Activated T-helper 1 cell treated with anti-CD3 and anti-CD28 coated beads, Interleukin-12 subunit alpha, Interleukin-12 subunit beta, Interleukin-2, Interleukin-4 antibody, amounts not matched to agents 30 ng/mL and 10 ng/mL and 1 ng/mL, durations not matched to agents 14 hours and 24 hours and 36 hours (primary cell): ENCODE measurements at regions not wholly inside any gene's neighbourhood (a gene's known extent, or its start where the extent isn't known, plus 50 kb on each side); places are given as distances from the start of the nearest gene placed in this dataset.

Source experiments
- DNase-seq: peaks from one replicate; pipeline ENCODE4 v3.0.0; 2021; ENCODE audit warnings: low spot score
- H3K27ac Mint-ChIP-seq: one replicate; pipeline ENCODE4 v1.8.0; 2021; ENCODE audit warnings: mild to moderate bottlenecking, mixed read lengths
- H3K27me3 Mint-ChIP-seq: one replicate; pipeline ENCODE4 v1.8.0; 2022; ENCODE audit warnings: mild to moderate bottlenecking, moderate library complexity, mixed read lengths; ENCODE audit not compliant: insufficient read depth
- H3K36me3 Mint-ChIP-seq: one replicate; pipeline ENCODE4 v1.8.0; 2021; ENCODE audit warnings: low read depth, mixed read lengths
- H3K4me1 Mint-ChIP-seq: one replicate; pipeline ENCODE4 v1.8.0; 2021; ENCODE audit warnings: low read depth, mixed read lengths
- H3K4me3 Mint-ChIP-seq: one replicate; pipeline ENCODE4 v1.8.0; 2021; ENCODE audit warnings: mild to moderate bottlenecking, moderate library complexity, mixed read lengths
- H3K9me3 Mint-ChIP-seq: one replicate; pipeline ENCODE4 v1.8.0; 2021; ENCODE audit warnings: mixed read lengths
- intact Hi-C: fragments of 100-400 bp; cut with micrococcal nuclease; formaldehyde crosslinking; loops from one replicate; pipeline ENCODE4 v1.15.1; 2024

GRCh38 chr2:196271795-196272194 is 100.4 kb upstream of the STK17B start:
- intact Hi-C loops: no loop called here
- H3K36me3 Mint-ChIP-seq: peaks cover 2% of the 10 kb centered on the region
- H3K27ac Mint-ChIP-seq: no peak overlapping the region
- peaks cover 69% of the 10 kb centered on the region for H3K4me1 Mint-ChIP-seq
- H3K27me3 Mint-ChIP-seq: no peaks in the 10 kb centered on the region
- DNase-seq: no peak
- H3K9me3 Mint-ChIP-seq: no peaks in the 10 kb centered on the region
- no peak overlapping the region for H3K4me3 Mint-ChIP-seq

- Mint-ChIP-seq H3K4me1 (peaks cover 55% of the 10 kb centered on the region), H3K27me3 (no peaks in the 10 kb centered on the region), H3K9me3 (no peaks in the 10 kb centered on the region), H3K27ac (peak overlapping the region; percentile 50), H3K4me3 (no peak overlapping the region), H3K36me3 (peaks cover 2% of the 10 kb centered on the region)
- intact Hi-C loops: no loop called here
- DNase-seq: no peak
Measured at GRCh38 chr2:196274387-196274809, 103.0 kb upstream of the STK17B start.

GRCh38 chr2:196275646-196276352 is 104.4 kb upstream of the STK17B start:
- intact Hi-C loops: loop anchor here (1.0 to 2.0 kb wide), 5 partner anchors 12 to 131 kb away; no protein-coding TSS in a partner anchor
- Mint-ChIP-seq H3K36me3 (no peaks in the 10 kb centered on the region), H3K4me3 (peak overlapping the region; percentile 65), H3K27ac (peak overlapping the region; percentile 90), H3K4me1 (peaks cover 44% of the 10 kb centered on the region), H3K9me3 (no peaks in the 10 kb centered on the region), H3K27me3 (no peaks in the 10 kb centered on the region)
- no peak for DNase-seq

- H3K4me3 Mint-ChIP-seq: peak overlapping the region; percentile 65
- intact Hi-C loops: loop anchor here (1.0 to 2.0 kb wide), 5 partner anchors 11 to 132 kb away; no protein-coding TSS in a partner anchor
Measured at GRCh38 chr2:196276421-196276820, 105.0 kb upstream of the STK17B start.

GRCh38 chr2:196277002-196277401 is 105.6 kb upstream of the STK17B start:
- no peak for DNase-seq
- Mint-ChIP-seq H3K36me3 (no peaks in the 10 kb centered on the region), H3K27me3 (no peaks in the 10 kb centered on the region), H3K4me1 (peaks cover 44% of the 10 kb centered on the region), H3K4me3 (no peak overlapping the region), H3K27ac (no peak overlapping the region), H3K9me3 (no peaks in the 10 kb centered on the region)
- intact Hi-C loops: loop anchor here (1.0 to 2.0 kb wide), 6 partner anchors 8 to 199 kb away; no protein-coding TSS in a partner anchor

More at GRCh38 chr2:196276421-196276820, 105.0 kb upstream of the STK17B start:
- DNase-seq: no peak
- Mint-ChIP-seq H3K27me3 (no peaks in the 10 kb centered on the region), H3K4me1 (peaks cover 44% of the 10 kb centered on the region), H3K9me3 (no peaks in the 10 kb centered on the region), H3K27ac (peak overlapping the region; percentile 90), H3K36me3 (no peaks in the 10 kb centered on the region)

GRCh38 chr2:196278491-196278911 is 107.1 kb upstream of the STK17B start:
- Mint-ChIP-seq H3K4me3 (no peak overlapping the region), H3K27me3 (no peaks in the 10 kb centered on the region), H3K9me3 (no peaks in the 10 kb centered on the region), H3K4me1 (peaks cover 43% of the 10 kb centered on the region), H3K36me3 (no peaks in the 10 kb centered on the region), H3K27ac (peak overlapping the region; percentile 50)
- intact Hi-C loops: no loop called here
- no peak for DNase-seq

- no peaks in the 10 kb centered on the region for H3K27me3 Mint-ChIP-seq
- no peak overlapping the region for H3K4me3 Mint-ChIP-seq
- no peak for DNase-seq
- peaks cover 32% of the 10 kb centered on the region for H3K4me1 Mint-ChIP-seq
- intact Hi-C loops: no loop called here
- H3K9me3 Mint-ChIP-seq: no peaks in the 10 kb centered on the region
- H3K36me3 Mint-ChIP-seq: peaks cover 3% of the 10 kb centered on the region
- no peak overlapping the region for H3K27ac Mint-ChIP-seq
Measured at GRCh38 chr2:196279541-196279940, 108.2 kb upstream of the STK17B start.

- no peak overlapping the region for H3K27ac Mint-ChIP-seq
- no peak overlapping the region for H3K4me3 Mint-ChIP-seq
- intact Hi-C loops: loop anchor here (10.0 kb wide), 1 partner anchor 1421 kb away; the partner anchor contains the start of gene MARS2
- peaks cover 2% of the 10 kb centered on the region for H3K27me3 Mint-ChIP-seq
- peaks cover 5% of the 10 kb centered on the region for H3K36me3 Mint-ChIP-seq
- H3K4me1 Mint-ChIP-seq: peaks cover 32% of the 10 kb centered on the region
- H3K9me3 Mint-ChIP-seq: no peaks in the 10 kb centered on the region
- no peak for DNase-seq
Measured at GRCh38 chr2:196284144-196284844, 112.9 kb upstream of the STK17B start.

- DNase-seq: no peak
- no peak overlapping the region for H3K27ac Mint-ChIP-seq
- H3K9me3 Mint-ChIP-seq: no peaks in the 10 kb centered on the region
- peaks cover 2% of the 10 kb centered on the region for H3K27me3 Mint-ChIP-seq
- H3K4me1 Mint-ChIP-seq: peaks cover 38% of the 10 kb centered on the region
- peaks cover 5% of the 10 kb centered on the region for H3K36me3 Mint-ChIP-seq
- no peak overlapping the region for H3K4me3 Mint-ChIP-seq
- intact Hi-C loops: loop anchor here (10.0 kb wide), 1 partner anchor 1420 kb away; the partner anchor contains the start of gene MARS2
Measured at GRCh38 chr2:196284866-196285557, 113.6 kb upstream of the STK17B start.

- Mint-ChIP-seq H3K27me3 (peaks cover 2% of the 10 kb centered on the region), H3K9me3 (no peaks in the 10 kb centered on the region), H3K4me3 (no peak overlapping the region), H3K27ac (no peak overlapping the region), H3K4me1 (peaks cover 56% of the 10 kb centered on the region), H3K36me3 (peaks cover 5% of the 10 kb centered on the region)
- DNase-seq: no peak
- intact Hi-C loops: loop anchor here (1.0 to 10.0 kb wide), 2 partner anchors 11 to 1418 kb away; partner anchors contain the start of gene MARS2
Measured at GRCh38 chr2:196286821-196287220, 115.4 kb upstream of the STK17B start.

- Mint-ChIP-seq H3K4me1 (peaks cover 62% of the 10 kb centered on the region), H3K4me3 (no peak overlapping the region), H3K27ac (no peak overlapping the region), H3K27me3 (peaks cover 2% of the 10 kb centered on the region), H3K36me3 (peaks cover 5% of the 10 kb centered on the region), H3K9me3 (no peaks in the 10 kb centered on the region)
- intact Hi-C loops: loop anchor here (1.0 to 10.0 kb wide), 2 partner anchors 11 to 1417 kb away; partner anchors contain the start of gene MARS2
- DNase-seq: no peak
Measured at GRCh38 chr2:196287523-196287922, 116.1 kb upstream of the STK17B start.

GRCh38 chr2:196288006-196288538 is 116.7 kb upstream of the STK17B start:
- H3K27ac Mint-ChIP-seq: peak overlapping the region; percentile 46

More at GRCh38 chr2:196288006-196288538, 116.7 kb upstream of the STK17B start:
- intact Hi-C loops: loop anchor here (2.0 to 10.0 kb wide), 2 partner anchors 45 to 1417 kb away; partner anchors contain the start of gene MARS2
- peaks cover 2% of the 10 kb centered on the region for H3K27me3 Mint-ChIP-seq
- no peak for DNase-seq
- no peak overlapping the region for H3K4me3 Mint-ChIP-seq
- H3K4me1 Mint-ChIP-seq: peaks cover 64% of the 10 kb centered on the region
- no peaks in the 10 kb centered on the region for H3K9me3 Mint-ChIP-seq
- peaks cover 5% of the 10 kb centered on the region for H3K36me3 Mint-ChIP-seq
